GM19023 (cell line): ENCODE measurements at regions not wholly inside any gene's neighbourhood (a gene's known extent, or its start where the extent isn't known, plus 50 kb on each side); places are given as distances from the start of the nearest gene placed in this dataset.
"Not testable (repeated sequence)": the region's sequence is repeated elsewhere in the genome, so short reads cannot be mapped to it uniquely, and the experiment has no call there.

ENCODE experiments used
- ATAC-seq: cut with Tn5 transposase; IDR thresholded peaks from one replicate; pipeline ENCODE4 v1.9.1; 2021; ENCODE audit warnings: mild to moderate bottlenecking, moderate library complexity; ENCODE audit not compliant: unreplicated experiment

DNA sequence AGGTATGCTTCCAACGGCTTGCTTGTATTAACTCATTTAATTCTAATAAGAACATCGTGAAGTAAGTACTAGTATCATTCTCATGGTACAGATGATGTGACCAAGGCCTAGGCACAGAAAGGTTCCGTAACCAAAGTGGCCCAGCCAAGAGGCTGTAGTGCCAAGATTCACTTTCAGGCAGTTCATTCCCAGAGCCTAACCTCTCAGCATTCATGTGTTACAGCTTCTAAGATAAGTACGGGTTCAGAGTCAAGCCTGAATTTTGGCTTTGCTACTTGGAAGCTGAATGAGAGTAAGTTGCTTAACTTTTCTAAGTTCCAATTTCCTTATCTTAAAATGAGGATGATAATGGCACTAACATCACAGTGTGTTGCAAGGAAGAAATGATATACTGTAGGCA is 379.9 kb downstream of the AEBP2 start:
- ATAC-seq: no peak

GRCh38 chr12:19822476-19822875 is 383.2 kb downstream of the AEBP2 start:
- no peak for ATAC-seq

DNA sequence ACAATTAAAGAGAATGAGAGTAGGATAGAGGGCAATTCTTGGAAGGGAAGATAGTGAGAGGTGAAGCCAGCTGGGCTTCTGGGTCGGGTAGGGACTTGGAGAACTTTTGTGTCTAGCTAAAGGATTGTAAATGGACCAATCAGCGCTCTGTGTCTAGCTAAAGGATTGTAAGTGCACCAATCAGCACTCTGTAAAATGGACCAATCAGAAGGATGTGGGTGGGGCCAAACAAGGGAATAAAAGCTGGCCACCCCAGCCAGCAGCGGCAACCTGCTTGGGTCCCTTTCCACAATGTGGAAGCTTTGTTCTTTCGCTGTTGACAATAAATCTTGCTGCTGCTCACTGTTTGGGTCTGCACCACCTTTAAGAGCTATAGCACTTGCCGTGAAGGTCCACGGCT is 384.0 kb downstream of the AEBP2 start:
- not testable (repeated sequence) for ATAC-seq

DNA sequence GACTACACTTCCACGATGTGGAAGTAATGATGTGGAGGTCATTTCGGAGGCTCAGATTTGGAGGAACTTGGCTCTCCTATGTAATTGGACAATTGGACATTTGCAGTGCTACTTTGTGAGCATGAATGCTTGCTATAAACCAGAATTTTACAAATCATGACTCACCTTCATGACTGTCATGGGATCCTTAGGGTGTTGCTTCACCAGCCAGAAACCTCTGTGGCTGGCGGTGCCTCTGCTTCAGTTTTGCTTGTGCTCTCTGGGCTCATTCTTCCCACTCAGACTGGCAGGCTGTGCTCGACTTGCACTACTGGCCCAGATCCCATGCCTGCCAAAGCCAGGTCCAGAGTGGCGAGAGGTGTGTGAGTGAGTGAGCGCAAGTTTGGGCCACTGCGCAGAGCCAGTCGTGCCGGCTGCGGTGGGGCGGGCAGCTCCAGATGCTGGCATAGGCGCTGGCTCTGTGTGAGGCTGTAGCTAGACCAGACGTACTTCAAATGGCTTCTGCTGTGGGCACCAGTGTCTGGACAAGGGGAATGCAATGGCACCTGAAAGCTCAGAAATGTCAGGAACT is 387.8 kb downstream of the AEBP2 start:
- ATAC-seq: no peak

DNA sequence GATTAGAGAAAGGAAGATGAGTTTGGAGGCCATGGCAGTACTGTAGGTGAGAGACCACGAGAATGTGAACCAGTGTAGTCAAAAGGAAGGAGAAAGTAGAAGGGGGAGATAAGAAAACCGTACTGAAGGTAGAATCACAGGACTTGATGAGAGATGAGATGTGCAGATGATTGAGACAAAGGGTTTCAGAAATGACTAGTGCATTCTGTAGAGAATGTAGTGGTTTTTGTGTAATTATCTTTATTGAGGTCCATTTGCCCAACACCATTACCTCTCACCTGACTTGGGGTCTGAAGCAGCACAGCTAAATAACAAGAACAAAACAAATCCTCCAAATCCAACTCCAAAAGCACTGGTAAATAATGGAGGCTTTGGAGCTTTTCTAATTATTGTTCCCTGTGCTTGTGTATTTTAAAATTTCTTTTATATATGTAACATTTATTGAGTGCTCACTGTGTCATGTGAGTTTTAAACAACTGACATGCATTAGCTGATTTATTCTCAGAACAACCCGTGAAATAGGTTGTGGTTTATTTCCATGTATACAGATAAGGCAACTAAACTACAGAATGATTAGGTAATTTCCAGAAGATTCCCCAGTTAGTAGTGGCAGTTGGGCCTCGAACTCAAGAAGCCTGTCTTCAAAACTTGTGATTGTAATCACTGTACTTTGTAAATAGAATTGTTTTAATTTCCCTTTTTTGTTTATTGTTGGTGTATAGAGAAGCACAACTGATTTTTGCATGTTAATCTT is 390.0 kb downstream of the AEBP2 start:
- no peak for ATAC-seq

- no peak for ATAC-seq
Measured at GRCh38 chr12:19830446-19830845, 391.2 kb downstream of the AEBP2 start.

DNA sequence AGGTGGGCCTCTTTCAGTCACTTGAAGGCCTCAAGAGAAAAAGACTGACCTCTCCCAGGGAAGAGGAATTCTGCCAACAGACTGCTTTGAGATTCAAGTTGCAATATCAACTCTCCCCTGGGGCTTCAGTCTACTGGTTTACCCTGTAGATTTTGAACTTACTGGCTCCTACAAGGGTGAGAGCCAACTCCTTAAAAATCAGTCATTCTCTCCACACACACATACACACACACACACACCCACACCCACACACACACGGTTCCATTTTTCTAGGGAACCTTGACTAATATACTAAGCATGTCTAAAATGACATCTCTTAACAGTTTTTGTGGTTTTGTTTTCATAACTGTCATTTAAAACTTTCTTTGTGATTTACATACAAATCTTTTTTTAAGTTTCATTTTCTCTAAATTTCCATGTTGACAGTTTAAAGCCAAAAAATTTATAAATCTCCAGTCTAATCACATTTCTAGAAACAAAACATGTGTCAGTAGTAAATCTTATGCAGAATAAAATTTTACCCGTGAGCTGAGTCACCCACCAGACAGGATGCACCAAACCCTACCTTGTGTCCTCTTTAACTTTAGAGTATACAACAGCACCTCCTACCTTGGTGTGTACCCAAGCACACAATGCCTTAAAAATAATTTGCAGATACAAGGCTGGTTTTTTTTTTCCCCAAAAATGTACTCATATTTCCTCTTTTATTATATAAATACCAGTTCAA is 394.6 kb downstream of the AEBP2 start:
- ATAC-seq: no peak

DNA sequence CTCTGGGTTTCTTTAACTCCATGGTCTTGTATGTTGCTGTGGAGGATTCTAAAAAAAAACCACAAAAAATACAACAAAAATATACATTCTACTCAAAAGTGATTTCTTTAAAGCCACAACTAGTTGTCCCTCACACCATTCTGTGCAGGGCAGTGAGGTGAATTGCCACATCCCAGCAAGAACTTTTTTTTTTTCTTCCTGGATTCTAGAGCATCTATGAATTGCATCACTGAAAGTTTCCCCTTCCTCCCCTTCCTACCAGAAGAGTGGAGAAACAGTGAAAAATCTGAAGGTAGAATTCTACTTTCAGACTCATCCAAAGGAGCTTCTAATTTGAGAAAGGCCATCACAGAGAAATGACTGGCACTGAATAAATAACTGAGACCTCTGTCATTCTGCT is 395.3 kb downstream of the AEBP2 start:
- ATAC-seq: no peak

DNA sequence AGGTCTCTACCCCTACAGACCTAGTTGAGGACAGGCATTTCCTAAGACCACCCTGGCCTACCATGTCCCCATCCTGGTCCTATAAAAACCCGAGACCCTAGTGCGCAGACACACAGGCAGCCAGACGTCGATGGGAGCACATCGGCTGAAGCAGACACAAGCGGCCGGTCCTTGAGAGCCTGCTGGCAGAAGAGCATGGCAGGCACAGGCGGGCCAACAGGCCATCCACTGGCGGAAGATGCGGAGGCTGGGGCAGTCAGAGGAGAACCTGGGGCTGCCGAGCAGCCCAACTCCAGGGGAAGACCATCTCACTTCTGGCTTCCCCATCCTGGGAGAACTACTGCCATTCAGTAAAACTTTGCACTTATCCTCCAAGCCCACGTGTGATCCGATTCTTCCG is 396.8 kb downstream of the AEBP2 start:
- no peak for ATAC-seq

DNA sequence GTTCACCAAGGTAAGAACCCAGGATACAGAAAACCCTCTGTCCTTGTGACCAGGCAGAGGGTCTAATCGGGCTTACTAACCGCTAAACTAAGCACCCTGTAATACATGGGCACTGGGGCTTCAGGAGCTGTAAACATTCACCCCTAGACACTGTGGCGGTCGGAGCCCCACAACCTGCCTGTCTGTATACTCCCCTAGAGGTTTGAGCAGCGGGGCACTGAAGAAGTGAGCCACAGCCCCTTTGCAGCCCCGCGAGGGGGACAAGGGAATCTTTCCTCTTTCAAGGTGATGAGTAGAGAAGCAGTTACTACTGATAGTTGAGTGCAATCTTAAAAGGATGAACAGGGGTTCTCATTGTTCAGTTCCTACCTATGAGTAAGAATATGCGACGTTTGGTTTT is 397.2 kb downstream of the AEBP2 start:
- no peak for ATAC-seq

- no peak for ATAC-seq
Measured at GRCh38 chr12:19837543-19837942, 398.3 kb downstream of the AEBP2 start.

DNA sequence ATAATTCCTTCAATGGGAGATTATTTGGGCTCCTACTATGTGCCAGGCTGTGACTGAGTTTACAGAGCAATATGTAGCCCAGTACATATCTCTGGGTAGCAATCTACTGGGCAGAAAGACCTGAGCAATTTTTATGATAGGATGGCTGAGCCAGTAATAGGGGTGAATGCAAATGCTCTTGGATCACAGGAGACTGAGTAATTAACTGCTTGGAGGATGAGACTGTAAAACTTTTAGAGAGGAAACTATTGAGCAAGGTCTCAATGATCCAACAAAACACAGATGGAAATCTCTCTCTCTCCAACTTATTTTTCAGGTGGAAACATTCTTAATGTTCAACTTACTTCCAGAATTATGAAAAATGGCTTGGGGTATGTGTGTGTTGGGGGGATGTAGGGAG is 402.2 kb downstream of the AEBP2 start:
- no peak for ATAC-seq

- no peak for ATAC-seq
Measured at GRCh38 chr12:19842116-19842515, 402.8 kb downstream of the AEBP2 start.

DNA sequence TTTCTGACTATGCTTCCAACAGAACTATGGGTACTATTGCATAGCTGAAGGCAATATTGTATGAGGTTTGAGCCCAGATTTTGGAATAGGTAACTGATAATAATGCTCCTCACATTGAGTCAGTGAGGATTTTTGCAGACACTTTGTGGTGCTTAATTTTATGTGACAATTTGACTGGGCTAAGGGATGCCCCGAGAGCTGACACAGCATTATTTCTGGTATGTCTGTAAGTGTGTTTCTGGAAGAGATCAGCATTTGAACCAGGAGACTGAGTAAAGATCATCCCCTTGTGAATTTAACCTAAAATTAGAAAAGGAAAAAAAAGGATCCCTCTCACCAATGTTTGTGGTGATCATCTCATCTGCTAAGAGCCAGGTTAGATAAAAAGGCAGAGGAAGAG is 404.9 kb downstream of the AEBP2 start:
- no peak for ATAC-seq

DNA sequence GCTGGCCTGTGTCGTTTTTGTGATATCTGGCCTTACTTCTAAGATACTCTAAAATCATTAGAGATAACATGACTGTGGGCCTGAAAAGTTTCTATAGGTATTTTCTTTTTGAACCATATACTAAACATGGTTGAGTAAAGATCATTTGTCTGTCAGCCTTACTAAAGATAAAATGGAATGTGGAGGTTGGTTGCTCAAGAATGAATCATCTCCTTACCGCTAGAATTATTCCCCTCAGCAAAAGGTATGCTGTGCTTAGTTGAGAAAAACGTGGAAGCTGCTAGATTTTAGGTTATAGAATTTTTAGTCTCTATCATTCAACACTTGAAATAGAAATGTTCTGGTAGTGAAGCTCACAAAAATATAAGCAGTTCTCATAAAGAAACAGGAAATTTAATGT is 407.3 kb downstream of the AEBP2 start:
- no peak for ATAC-seq

GRCh38 chr12:19847294-19848059 is 408.2 kb downstream of the AEBP2 start:
- ATAC-seq: no peak

GRCh38 chr12:19848421-19848820 is 409.1 kb downstream of the AEBP2 start:
- ATAC-seq: no peak

GRCh38 chr12:19849208-19849607 is 409.9 kb downstream of the AEBP2 start:
- no peak for ATAC-seq

GRCh38 chr12:19850346-19851065 is 411.2 kb downstream of the AEBP2 start:
- no peak for ATAC-seq

GRCh38 chr12:19852100-19852855 is 413.0 kb downstream of the AEBP2 start:
- no peak for ATAC-seq
